Erythroblast (primary cell): ENCODE measurements at regions not wholly inside any gene's neighbourhood (a gene's known extent, or its start where the extent isn't known, plus 50 kb on each side); places are given as distances from the start of the nearest gene placed in this dataset.

Experiments
- GATA1 ChIP-seq: IDR thresholded peaks from 2 replicates; pipeline ENCODE4 v1.6.1; 2011; ENCODE audit warnings: low read depth, mild to moderate bottlenecking, control low read depth, low read length, moderate library complexity
- POLR2A ChIP-seq: IDR thresholded peaks from 2 replicates; pipeline ENCODE4 v1.6.1; 2011; ENCODE audit warnings: mild to moderate bottlenecking, low read length

- TF ChIP-seq POLR2A = no peak
- no peak for TF ChIP-seq GATA1
These were observed 59.4 kb upstream of the MSN start for GRCh38 chrX:65608026-65608425.
